HG02678 (cell line): ENCODE measurements at regions not wholly inside any gene's neighbourhood (a gene's known extent, or its start where the extent isn't known, plus 50 kb on each side); places are given as distances from the start of the nearest gene placed in this dataset.

Experiments used
- ATAC-seq: cut with Tn5 transposase; IDR thresholded peaks from one replicate; pipeline ENCODE4 v1.9.1; 2021; ENCODE audit warnings: mild to moderate bottlenecking, moderate library complexity; ENCODE audit not compliant: unreplicated experiment

- no peak for ATAC-seq
Measured at GRCh38 chr18:57243624-57244179, 96.8 kb downstream of the BOD1L2 start.

- no peak for ATAC-seq
Measured at GRCh38 chr18:57249179-57249578, 102.3 kb downstream of the BOD1L2 start.

DNA sequence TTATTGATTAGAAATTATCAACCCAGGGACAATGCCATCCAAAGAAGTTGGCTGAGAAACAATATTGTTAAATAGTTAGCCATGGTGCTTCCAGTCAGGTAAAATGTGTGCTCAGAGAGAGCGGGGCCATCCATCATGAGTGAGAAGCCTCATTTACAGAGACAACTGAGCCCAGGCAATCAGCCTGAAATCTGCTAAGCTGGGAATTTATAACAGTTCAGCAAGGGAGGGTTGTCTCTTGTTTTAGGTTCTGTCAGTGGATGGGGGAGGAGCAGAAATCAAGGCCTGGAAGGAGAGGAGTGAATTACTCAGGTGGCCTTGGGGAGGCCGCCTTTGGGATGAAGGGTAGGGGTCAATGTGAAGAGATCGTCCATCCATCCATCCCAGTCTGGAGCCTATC is 102.5 kb upstream of the ST8SIA3 start:
- ATAC-seq, result no peak

- ATAC-seq, result no peak
Measured at GRCh38 chr18:57251747-57252146, 100.6 kb upstream of the ST8SIA3 start.

- no peak for ATAC-seq
Measured at GRCh38 chr18:57253903-57254302, 98.5 kb upstream of the ST8SIA3 start.

GRCh38 chr18:57258131-57258777 is 94.1 kb upstream of the ST8SIA3 start:
- no peak for ATAC-seq

DNA sequence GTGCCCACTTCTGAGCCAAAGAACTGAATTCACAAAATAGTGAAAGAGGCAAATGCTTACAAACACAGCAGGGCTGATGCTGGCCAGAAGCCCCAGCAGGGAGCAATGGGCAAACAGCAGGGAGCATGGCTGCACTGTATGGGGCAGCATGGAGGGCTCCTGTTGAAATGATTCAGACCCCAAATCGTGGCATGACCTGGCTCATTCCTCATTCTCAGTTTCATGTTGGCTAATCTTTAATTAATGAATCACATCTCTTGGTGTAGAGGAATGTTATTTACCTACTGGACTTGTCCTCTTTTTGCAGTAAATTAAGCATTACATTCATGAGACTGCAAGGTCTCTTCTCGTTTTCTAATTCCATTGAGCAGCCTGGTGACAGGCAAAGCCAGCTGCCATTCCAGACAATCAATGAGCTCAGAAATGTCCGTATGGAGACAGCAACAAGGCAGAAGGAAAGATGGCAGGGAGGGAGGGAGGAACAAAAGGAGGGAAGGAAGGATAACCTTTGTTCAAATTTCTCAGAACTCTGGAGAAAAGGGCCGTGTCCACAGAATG is 84.9 kb upstream of the ST8SIA3 start:
- no peak for ATAC-seq

GRCh38 chr18:57269756-57270155 is 82.6 kb upstream of the ST8SIA3 start:
- no peak for ATAC-seq

- no peak for ATAC-seq
Measured at GRCh38 chr18:57270156-57270555, 82.2 kb upstream of the ST8SIA3 start.

GRCh38 chr18:57273194-57273593 is 79.2 kb upstream of the ST8SIA3 start:
- ATAC-seq, result no peak

- ATAC-seq, result no peak
Measured at GRCh38 chr18:57275111-57275510, 77.2 kb upstream of the ST8SIA3 start.

DNA sequence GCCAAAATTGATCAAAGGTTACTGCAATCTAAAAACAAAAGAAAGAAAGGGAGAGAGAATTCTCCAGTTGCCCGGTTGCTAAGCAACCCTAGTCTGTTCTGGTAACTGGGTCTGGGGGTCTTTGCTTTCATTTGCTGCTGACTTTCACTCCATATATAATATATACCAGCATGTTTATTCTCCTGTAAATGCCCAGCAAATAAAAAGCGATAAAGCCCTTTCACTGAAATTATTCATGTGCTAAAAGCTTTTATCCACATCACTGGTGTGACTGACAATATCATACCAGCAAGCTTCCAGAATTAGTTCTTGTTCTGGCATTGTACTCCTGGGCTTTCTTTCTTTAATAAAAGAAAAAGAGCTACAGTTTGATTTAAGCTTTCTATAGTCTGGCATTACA is 75.5 kb upstream of the ST8SIA3 start:
- no peak for ATAC-seq

DNA sequence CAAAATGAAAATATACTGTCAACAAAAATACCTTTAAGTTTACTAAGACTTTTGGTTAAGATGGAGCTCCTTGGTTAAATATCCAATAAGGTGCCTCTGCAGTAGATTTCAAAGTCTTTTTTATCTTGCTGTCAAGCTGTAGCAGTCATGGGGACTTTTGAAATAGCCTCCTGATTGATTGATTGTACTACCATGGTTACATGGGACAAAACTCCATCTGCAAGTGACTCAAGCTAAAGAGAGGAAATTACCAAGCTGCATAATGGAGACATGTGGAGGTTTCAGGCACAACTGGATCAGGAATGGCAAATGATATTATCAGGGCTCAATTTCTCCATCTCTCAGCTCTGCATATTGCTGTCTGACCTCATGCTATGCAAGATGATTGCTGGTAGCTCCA is 73.4 kb upstream of the ST8SIA3 start:
- ATAC-seq, result no peak

GRCh38 chr18:57281519-57281918 is 70.8 kb upstream of the ST8SIA3 start:
- no peak for ATAC-seq

GRCh38 chr18:57286949-57287348 is 65.4 kb upstream of the ST8SIA3 start:
- ATAC-seq, result no peak

DNA sequence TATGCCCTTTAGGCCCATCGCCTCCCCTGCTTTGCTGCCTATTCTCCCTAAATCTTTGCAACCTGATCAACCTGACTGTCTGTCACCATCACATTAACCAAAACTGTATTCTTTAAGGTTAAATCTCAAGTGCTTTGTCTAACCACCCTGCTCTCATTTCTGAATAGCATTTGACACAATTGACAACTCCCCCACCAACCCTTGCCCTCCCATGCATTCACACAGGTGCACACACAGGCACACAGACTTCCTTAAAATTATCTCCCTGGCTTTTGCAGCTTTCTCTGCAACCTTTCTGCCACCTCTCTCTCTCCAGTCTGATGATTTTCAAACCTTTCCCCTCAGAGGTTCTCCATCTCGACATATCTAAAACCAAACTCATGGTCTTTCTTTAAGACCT is 64.6 kb upstream of the ST8SIA3 start:
- ATAC-seq, result no peak

GRCh38 chr18:57294547-57294946 is 57.8 kb upstream of the ST8SIA3 start:
- no peak for ATAC-seq

DNA sequence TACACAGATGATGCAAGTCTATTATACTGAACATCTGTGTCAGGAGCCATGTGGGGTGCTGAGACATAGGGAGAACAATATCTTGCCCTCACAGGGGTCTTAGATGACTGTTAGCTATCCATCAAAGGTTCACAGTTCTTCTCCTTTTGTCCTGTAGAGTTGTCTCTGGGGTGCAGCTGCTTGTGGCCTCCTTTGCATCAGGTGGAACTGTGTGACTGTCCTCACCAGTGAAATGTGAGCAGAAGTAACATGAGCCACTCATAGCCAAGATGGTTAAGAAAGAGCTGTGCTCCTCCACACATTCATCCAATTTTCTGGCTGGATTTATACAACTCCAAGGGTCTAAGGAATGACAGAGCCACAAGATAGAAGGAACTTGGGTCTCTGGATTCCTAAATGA is 56.0 kb upstream of the ST8SIA3 start:
- ATAC-seq, result no peak

DNA sequence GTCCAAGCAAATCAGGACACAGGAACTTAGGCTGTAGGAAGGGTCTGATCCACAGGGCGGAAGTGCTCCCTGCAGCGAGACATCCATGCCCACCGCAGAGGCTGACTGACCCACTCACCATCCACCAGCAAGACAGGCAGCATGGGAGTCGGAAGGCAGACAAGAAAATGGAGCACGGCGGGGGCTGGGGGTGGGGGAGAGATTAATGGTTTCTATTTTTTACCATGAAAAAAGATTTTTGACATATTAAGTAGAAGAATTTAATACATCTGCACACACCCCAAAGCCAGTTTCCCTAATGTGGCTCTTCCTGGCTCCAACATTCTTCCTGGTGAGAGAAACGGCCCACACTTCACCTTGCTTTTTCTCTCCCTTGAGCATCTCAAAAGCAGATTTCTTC is 55.1 kb upstream of the ST8SIA3 start:
- ATAC-seq, result no peak

DNA sequence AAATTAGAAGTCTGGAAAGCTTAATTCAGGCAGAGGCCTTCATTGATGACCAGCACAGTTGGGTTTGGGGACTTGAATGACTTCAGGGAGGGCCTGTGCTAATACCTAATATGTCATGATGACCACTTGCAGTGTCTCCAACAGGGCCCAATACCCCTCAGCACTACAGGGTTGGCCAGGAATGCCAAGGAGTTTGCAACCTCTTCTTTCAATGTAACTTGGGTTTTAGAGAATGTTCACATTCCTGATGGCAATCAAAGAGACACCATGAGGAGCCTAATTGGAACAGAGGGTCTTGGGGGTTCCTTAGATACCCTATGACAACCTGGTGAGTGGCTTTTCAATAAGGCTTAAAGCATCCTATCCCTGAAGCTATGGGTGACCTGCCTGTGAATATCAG is 52.4 kb upstream of the ST8SIA3 start:
- ATAC-seq, result no peak

GRCh38 chr18:57301573-57302559 is 50.5 kb upstream of the ST8SIA3 start:
- ATAC-seq, result no peak
